Left ventricle myocardium inferior (tissue), 1 donor: ENCODE measurements at regions not wholly inside any gene's neighbourhood (a gene's known extent, or its start where the extent isn't known, plus 50 kb on each side); places are given as distances from the start of the nearest gene placed in this dataset.
"Not testable (repeated sequence)": the region's sequence is repeated elsewhere in the genome, so short reads cannot be mapped to it uniquely, and the experiment has no call there.

ENCODE experiments used
- DNase-seq: peaks from one replicate; pipeline ENCODE4 v3.0.0-alpha.2; 2020
- H3K27ac ChIP-seq: fragments of 200-600 bp; replicated peaks from 2 replicates; pipeline ENCODE4 v1.8.0; 2021
- H3K27me3 ChIP-seq: fragments of 200-600 bp; 2 replicates; pipeline ENCODE4 v1.8.0; 2021; ENCODE audit warnings: low read depth
- H3K36me3 ChIP-seq: fragments of 200-600 bp; 2 replicates; pipeline ENCODE4 v1.8.0; 2021
- H3K4me1 ChIP-seq: fragments of 200-600 bp; 2 replicates; pipeline ENCODE4 v1.8.0; 2021
- H3K4me3 ChIP-seq: fragments of 200-600 bp; 2 replicates; pipeline ENCODE4 v1.8.0; 2021; ENCODE audit warnings: mild to moderate bottlenecking, moderate library complexity
- H3K9me3 ChIP-seq: fragments of 200-600 bp; replicated peaks from 2 replicates; pipeline ENCODE4 v1.8.0; 2021
- intact Hi-C: fragments of 100-400 bp; cut with micrococcal nuclease; formaldehyde crosslinking; loops from one replicate; pipeline ENCODE4 v1.11.0; 2022
- TF ChIP-seq, protein P1 (sequence below): fragments of 200-600 bp; IDR thresholded peaks from 2 replicates; pipeline ENCODE4 v1.8.0; 2021; ENCODE audit warnings: antibody characterized with exemption, mild to moderate bottlenecking, borderline replicate concordance
- donor health status: DM: no; HTN: yes; CAD: no; lungs with severe emphysema.

DNA sequence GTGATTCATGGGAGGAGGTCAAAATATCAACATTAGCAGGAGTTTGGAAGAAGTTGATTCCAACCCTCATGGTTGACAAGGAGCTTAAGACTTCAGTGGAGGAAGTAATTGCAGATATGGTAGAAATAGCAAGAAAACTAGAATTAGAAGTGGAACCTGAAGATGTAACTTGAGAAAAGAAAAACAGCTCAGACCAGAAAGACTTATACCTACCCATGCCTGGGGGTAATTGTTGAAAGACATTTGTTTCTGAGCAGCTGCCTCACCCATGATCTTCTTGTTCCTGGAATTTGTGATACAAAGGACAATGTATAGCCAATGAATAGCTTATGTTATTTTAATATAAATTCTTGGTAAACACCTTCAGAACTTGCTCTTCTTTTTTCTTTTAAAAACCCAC lies 128.6 kb downstream of the LRIG2 start:
- Histone ChIP-seq H3K4me1 (no peaks in the 10 kb centered on the region), H3K4me3 (no peak overlapping the region), H3K27me3 (peaks cover 5% of the 10 kb centered on the region), H3K36me3 (no peaks in the 10 kb centered on the region), H3K9me3 (no peaks in the 10 kb centered on the region), H3K27ac (no peak overlapping the region)
- intact Hi-C loops, result no loop called here
- DNase-seq, result no peak
- TF ChIP-seq, protein P1, sequence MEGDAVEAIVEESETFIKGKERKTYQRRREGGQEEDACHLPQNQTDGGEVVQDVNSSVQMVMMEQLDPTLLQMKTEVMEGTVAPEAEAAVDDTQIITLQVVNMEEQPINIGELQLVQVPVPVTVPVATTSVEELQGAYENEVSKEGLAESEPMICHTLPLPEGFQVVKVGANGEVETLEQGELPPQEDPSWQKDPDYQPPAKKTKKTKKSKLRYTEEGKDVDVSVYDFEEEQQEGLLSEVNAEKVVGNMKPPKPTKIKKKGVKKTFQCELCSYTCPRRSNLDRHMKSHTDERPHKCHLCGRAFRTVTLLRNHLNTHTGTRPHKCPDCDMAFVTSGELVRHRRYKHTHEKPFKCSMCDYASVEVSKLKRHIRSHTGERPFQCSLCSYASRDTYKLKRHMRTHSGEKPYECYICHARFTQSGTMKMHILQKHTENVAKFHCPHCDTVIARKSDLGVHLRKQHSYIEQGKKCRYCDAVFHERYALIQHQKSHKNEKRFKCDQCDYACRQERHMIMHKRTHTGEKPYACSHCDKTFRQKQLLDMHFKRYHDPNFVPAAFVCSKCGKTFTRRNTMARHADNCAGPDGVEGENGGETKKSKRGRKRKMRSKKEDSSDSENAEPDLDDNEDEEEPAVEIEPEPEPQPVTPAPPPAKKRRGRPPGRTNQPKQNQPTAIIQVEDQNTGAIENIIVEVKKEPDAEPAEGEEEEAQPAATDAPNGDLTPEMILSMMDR, result no peak

DNA sequence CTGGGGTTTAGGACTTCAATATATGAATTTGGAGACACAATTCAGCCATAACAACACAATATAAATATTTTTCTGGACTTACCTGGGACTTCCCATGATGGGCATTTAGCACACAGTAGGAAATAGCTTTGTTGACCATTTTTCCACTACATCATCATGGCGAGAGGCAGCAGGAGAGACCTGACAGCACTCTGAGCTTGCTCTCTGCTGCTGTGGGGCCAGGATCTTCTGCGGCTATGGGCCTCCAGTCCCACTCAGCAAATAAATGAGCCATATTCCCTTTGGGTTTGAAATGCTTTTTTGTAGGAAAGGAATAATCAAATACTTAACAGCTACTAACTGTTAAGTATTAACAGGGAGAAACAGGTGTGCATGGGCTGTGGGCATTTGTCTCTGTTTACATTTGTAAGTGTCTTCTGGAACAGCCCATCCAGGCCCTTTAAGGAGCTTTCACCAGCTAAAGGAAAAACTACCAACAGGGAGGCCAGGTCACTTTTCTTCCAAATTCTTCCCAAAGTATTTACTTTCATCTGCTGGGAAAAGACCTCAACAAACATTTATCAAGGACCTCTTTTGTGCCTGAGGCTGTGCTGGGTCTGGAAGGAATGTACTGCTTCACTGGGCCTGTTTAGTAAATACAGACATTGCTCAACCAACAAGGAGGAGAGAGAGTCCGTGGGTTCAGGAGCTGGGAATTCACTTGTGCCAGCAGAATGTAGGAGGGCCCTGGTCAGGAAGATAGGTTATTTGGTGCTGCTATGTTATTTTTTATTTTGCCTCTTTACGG lies 133.2 kb downstream of the LRIG2 start:
- Histone ChIP-seq H3K4me3 (no peak overlapping the region), H3K9me3 (no peaks in the 10 kb centered on the region), H3K27me3 (peaks cover 42% of the 10 kb centered on the region), H3K27ac (no peak overlapping the region), H3K36me3 (no peaks in the 10 kb centered on the region), H3K4me1 (no peaks in the 10 kb centered on the region)
- TF ChIP-seq, protein P1, result no peak
- no peak for DNase-seq
- intact Hi-C loops, result no loop called here

DNA sequence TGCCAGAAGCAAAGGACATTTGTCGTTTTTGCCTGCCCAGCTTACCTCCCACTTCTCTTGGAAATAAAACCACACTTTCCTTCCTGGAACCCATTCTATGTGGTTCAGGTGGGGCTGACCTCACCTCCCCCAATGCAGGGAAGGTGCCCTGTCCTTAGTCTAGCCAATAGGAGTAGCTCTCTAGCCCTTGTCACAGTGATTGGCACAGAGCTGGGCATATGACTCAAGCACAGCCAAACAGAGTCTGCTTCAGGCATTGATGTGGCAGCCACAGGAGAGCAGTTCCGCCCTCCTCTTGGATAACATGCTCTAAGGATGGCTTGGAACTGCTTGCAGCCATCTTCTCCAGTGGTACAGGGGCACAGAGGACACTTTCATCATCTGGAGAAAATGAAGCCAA lies 134.0 kb downstream of the LRIG2 start:
- peaks cover 50% of the 10 kb centered on the region for H3K27me3 ChIP-seq
- H3K9me3 ChIP-seq, result no peaks in the 10 kb centered on the region
- no peak overlapping the region for H3K4me3 ChIP-seq
- no peak for DNase-seq
- H3K27ac ChIP-seq, result no peak overlapping the region
- H3K36me3 ChIP-seq, result no peaks in the 10 kb centered on the region
- TF ChIP-seq, protein P1, result no peak
- H3K4me1 ChIP-seq, result no peaks in the 10 kb centered on the region
- intact Hi-C loops, result no loop called here

DNA sequence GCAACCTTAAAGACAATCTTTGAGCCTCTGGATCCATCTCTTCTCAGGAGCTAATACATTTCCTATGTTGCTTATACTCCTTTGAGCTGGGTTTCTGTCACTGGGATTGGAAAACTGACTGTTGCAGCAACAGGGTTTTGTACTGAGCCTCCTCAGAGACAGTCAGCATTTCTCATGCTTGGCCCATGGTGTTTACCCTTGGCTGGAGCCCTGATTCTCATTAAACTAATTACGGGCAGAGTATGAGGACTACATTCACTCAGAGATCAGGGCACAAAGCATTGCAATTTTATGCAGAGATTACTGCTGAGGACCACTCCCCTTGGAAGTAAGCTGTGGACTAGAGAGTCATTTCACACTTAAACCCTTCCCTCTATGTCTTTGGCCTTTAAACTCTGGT lies 134.5 kb downstream of the LRIG2 start:
- no peaks in the 10 kb centered on the region for H3K4me1 ChIP-seq
- intact Hi-C loops, result no loop called here

DNA sequence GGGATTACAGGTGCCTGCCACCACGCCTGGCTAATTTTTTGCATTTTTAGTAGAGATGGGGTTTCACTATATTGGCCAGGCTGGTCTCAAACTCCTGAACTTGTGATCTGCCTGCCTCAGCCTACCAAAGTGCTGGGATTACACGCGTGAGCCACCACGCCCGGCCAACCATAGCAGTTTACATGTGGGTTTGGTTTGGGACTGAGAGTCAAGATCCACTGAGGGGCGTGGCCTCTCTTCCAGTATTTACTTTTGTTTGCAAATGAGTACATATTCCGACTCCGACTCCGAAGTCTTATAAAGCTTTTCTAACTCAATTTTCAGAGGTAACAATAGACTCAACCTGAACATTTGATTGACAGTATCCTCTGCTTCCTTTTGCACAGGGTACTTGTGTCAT lies 135.4 kb downstream of the LRIG2 start:
- H3K4me1 ChIP-seq, H3K27ac ChIP-seq, DNase-seq, H3K9me3 ChIP-seq, H3K4me3 ChIP-seq, H3K36me3 ChIP-seq, intact Hi-C loops: not testable (repeated sequence)
- H3K27me3 ChIP-seq, result peaks cover 53% of the 10 kb centered on the region

More for the DNA sequence above, 134.5 kb downstream of the LRIG2 start:
- no peak overlapping the region for H3K27ac ChIP-seq
- H3K36me3 ChIP-seq, result no peaks in the 10 kb centered on the region
- no peaks in the 10 kb centered on the region for H3K9me3 ChIP-seq
- TF ChIP-seq, protein P1, result no peak
- no peak for DNase-seq
- no peak overlapping the region for H3K4me3 ChIP-seq
- H3K27me3 ChIP-seq, result peaks cover 55% of the 10 kb centered on the region

DNA sequence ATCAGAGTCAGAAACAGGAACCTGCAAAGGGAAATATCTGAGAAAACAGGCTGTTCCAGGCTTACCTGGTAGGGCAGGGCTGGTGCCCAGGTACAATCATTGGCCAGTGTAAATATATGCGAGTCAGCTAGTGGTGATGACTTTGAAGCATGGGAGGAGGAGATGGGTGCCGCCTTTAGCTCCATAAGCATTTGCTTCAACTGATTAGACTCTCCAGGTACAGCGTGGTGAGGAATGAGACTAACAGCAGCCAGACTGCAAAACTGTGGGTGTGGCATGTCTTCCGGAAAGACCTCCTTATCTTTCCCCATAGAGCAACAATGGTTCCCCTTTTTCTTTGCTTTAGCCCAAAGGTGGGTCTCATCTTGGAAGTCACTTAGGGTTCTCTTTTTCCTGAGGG lies 137.2 kb downstream of the LRIG2 start:
- Histone ChIP-seq H3K36me3 (no peaks in the 10 kb centered on the region), H3K27me3 (peaks cover 51% of the 10 kb centered on the region), H3K9me3 (peaks cover 5% of the 10 kb centered on the region), H3K27ac (no peak overlapping the region), H3K4me1 (no peaks in the 10 kb centered on the region), H3K4me3 (no peak overlapping the region)
- TF ChIP-seq, protein P1, result no peak
- DNase-seq, result no peak
- intact Hi-C loops, result no loop called here
